Epithelial cell of esophagus (primary cell): ENCODE measurements at regions not wholly inside any gene's neighbourhood (a gene's known extent, or its start where the extent isn't known, plus 50 kb on each side); places are given as distances from the start of the nearest gene placed in this dataset.
A peak's percentile ranks its signal among the peaks of the same experiment; 100 is the strongest.

Source experiments
- DNase-seq: peaks from one replicate; pipeline ENCODE4 v3.0.0; 2010; ENCODE audit warnings: low read depth
- H3K4me3 ChIP-seq: 2 replicates; pipeline ENCODE4 v1.5.1; 2011; ENCODE audit warnings: mild to moderate bottlenecking, low read length, control low read depth
- CTCF ChIP-seq: IDR thresholded peaks from 2 replicates; pipeline ENCODE4 v1.5.1; 2011; ENCODE audit warnings: low read depth, mild to moderate bottlenecking, low read length, control low read depth, inconsistent platforms; ENCODE audit not compliant: insufficient read depth; ENCODE audit errors: missing control alignments

- TF ChIP-seq CTCF = no peak
- no peak for DNase-seq
- H3K4me3 ChIP-seq = no peak overlapping the region
Measured at GRCh38 chr6:150299873-150300485, 68.8 kb upstream of the IYD start.

- peak; percentile 89 for DNase-seq
- no peak for TF ChIP-seq CTCF
Measured at GRCh38 chr6:150301846-150302519, 66.8 kb upstream of the IYD start.

GRCh38 chr6:150302520-150303176 lies 66.2 kb upstream of the IYD start:
- DNase-seq = no peak
- TF ChIP-seq CTCF = no peak
- no peak overlapping the region for H3K4me3 ChIP-seq

More at GRCh38 chr6:150301846-150302519, 66.8 kb upstream of the IYD start:
- no peak overlapping the region for H3K4me3 ChIP-seq

- no peak for DNase-seq
- no peak for TF ChIP-seq CTCF
- no peak overlapping the region for H3K4me3 ChIP-seq
Measured at GRCh38 chr6:150303256-150303655, 65.6 kb upstream of the IYD start.

GRCh38 chr6:150304429-150304828 lies 64.4 kb upstream of the IYD start:
- H3K4me3 ChIP-seq = no peak overlapping the region
- TF ChIP-seq CTCF = no peak
- DNase-seq = no peak

GRCh38 chr6:150306290-150306689 lies 62.5 kb upstream of the IYD start:
- H3K4me3 ChIP-seq = no peak overlapping the region
- TF ChIP-seq CTCF = no peak
- no peak for DNase-seq

GRCh38 chr6:150307520-150307919 lies 61.3 kb upstream of the IYD start:
- no peak for TF ChIP-seq CTCF
- no peak overlapping the region for H3K4me3 ChIP-seq
- no peak for DNase-seq
